ENCODE measurements at regions not wholly inside any gene's neighbourhood (a gene's known extent, or its start where the extent isn't known, plus 50 kb on each side); places are given as distances from the start of the nearest gene placed in this dataset.

DNA sequence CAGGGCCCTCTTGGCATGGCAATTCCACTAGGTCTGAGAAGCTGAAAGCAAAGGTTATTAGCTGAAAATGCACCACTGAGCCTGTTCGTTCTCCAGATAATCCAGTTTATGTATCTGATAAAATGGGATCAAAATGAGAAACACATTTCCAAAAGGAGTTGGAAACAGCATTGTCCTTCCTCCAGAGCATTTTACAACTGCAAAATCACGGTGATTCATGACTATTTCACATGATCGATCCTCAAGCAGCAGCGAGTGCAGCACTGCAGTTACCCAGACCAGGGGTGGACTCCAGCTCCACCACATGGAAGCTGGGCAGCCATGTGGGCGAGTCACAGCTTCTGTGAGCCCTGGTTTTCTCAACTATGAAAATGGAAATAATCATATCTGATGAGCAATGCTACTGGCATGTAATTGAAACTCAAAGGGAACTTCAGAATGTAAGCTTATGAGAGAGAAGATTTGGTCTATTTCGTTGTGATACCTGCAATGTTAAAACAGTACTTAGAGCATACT is 78.7 kb upstream of the MSX1 start:
- no peak for DNase-seq (ENCODE audit: low read depth, low spot score)
- H3K27me3 Mint-ChIP-seq (ENCODE audit: low read depth): peaks cover 41% of the 10 kb centered on the region
- H3K36me3 Mint-ChIP-seq (ENCODE audit: low read depth): no peaks in the 10 kb centered on the region
- H3K4me1 Mint-ChIP-seq: peaks cover 9% of the 10 kb centered on the region
- H3K9me3 Mint-ChIP-seq: no peaks in the 10 kb centered on the region
- no peak overlapping the region for H3K27ac Mint-ChIP-seq (ENCODE audit: unreplicated experiment)
- TF ChIP-seq, protein P1, sequence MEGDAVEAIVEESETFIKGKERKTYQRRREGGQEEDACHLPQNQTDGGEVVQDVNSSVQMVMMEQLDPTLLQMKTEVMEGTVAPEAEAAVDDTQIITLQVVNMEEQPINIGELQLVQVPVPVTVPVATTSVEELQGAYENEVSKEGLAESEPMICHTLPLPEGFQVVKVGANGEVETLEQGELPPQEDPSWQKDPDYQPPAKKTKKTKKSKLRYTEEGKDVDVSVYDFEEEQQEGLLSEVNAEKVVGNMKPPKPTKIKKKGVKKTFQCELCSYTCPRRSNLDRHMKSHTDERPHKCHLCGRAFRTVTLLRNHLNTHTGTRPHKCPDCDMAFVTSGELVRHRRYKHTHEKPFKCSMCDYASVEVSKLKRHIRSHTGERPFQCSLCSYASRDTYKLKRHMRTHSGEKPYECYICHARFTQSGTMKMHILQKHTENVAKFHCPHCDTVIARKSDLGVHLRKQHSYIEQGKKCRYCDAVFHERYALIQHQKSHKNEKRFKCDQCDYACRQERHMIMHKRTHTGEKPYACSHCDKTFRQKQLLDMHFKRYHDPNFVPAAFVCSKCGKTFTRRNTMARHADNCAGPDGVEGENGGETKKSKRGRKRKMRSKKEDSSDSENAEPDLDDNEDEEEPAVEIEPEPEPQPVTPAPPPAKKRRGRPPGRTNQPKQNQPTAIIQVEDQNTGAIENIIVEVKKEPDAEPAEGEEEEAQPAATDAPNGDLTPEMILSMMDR (conservative IDR thresholded peaks at IDR 0.05): no peak
- no peak overlapping the region for H3K4me3 Mint-ChIP-seq

DNA sequence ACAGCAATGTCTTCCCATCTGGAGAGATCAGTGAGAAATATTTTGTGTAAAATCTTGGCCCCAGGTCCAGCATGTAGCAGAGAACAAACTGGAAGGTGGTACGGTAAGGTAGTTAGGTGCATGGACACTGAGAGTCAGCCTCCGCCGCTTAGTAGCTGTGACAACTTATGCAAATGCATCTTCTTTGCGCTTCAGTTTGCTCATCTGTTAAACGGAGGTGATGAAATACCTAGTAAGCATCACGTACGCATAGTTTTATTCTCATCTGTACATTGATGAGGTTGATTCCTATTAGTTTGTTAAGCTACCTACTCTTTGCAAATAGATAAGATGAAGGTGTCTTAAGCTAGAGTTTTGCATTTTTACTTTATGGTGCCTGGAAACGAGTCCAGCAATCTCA is 80.0 kb upstream of the MSX1 start:
- no peak for DNase-seq (ENCODE audit: low read depth, low spot score)
- Mint-ChIP-seq H3K4me3 (no peak overlapping the region), H3K27ac (ENCODE audit: unreplicated experiment) (no peak overlapping the region), H3K9me3 (no peaks in the 10 kb centered on the region), H3K27me3 (ENCODE audit: low read depth) (peaks cover 38% of the 10 kb centered on the region), H3K36me3 (ENCODE audit: low read depth) (no peaks in the 10 kb centered on the region), H3K4me1 (peaks cover 9% of the 10 kb centered on the region)
- TF ChIP-seq, protein P1 (conservative IDR thresholded peaks at IDR 0.05): no peak

DNA sequence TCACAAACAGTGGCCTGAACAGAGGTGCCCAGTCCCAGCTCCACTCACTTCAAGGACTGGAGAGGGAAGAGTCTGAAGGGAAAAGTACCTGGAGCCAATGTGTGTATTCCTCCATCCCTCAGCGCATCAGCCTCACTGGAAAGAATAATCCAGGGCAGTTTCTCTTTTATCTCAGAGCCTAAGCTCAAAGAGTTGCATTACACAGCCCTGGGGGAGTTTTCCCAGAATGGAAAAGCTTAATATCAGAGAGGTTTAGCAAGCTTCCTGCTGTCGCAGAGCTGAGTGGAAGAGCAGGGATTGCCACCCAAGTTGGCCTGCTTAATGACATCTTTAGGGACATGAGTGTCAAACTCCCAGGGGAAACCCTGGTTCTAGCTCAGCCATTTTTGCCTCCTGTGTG is 80.4 kb upstream of the MSX1 start:
- H3K9me3 Mint-ChIP-seq: no peaks in the 10 kb centered on the region
- H3K4me1 Mint-ChIP-seq: peaks cover 9% of the 10 kb centered on the region

DNA sequence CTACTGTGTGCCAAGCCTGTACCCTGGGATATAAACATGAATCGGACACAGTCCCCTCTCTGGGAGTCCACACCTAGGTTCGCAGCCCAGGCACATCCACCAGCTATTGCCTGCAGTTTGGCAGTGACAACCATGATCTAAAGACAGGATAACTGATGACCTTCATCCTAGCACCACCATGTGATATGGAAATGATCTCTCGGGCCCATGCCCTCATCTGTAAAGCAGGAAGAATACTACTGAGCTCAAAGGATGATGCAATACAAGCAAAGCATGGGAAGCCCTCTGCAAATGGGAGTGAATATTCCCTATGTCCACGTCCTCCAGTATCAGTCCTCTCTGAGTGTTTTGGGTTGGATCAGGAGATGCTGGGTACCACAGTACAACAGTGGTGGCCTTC is 80.9 kb upstream of the MSX1 start:
- H3K27ac Mint-ChIP-seq (ENCODE audit: unreplicated experiment): no peak overlapping the region
- DNase-seq (ENCODE audit: low read depth, low spot score): no peak

More for the DNA sequence above, 80.4 kb upstream of the MSX1 start:
- Mint-ChIP-seq H3K27ac (ENCODE audit: unreplicated experiment) (no peak overlapping the region), H3K27me3 (ENCODE audit: low read depth) (peaks cover 38% of the 10 kb centered on the region), H3K4me3 (no peak overlapping the region), H3K36me3 (ENCODE audit: low read depth) (no peaks in the 10 kb centered on the region)
- TF ChIP-seq, protein P1 (conservative IDR thresholded peaks at IDR 0.05): no peak
- DNase-seq (ENCODE audit: low read depth, low spot score): no peak

DNA sequence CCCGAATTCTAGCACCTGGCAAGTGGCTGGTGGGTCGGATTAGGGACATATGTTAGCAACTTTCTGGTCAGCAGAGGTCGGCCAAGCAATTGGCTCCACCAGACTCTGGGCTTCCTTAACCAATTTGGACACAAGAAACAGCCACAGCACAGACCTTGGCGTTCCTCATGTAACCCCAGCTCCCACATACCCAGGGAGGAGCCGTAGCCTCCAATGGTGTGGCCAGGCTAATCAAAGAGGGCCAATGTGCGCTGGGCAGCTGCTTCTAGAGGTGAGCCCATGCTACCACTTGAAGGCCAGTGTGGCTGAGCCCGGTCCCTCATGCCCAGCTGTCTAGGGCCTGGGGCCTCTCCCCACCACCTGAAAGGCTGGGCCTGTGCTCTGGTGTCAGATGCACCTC is 82.5 kb upstream of the MSX1 start:
- H3K27ac Mint-ChIP-seq (ENCODE audit: unreplicated experiment): no peak overlapping the region
- TF ChIP-seq, protein P1 (conservative IDR thresholded peaks at IDR 0.05): no peak
- no peaks in the 10 kb centered on the region for H3K36me3 Mint-ChIP-seq (ENCODE audit: low read depth)
- no peaks in the 10 kb centered on the region for H3K9me3 Mint-ChIP-seq
- no peak overlapping the region for H3K4me3 Mint-ChIP-seq
- peaks cover 25% of the 10 kb centered on the region for H3K27me3 Mint-ChIP-seq (ENCODE audit: low read depth)
- no peak for DNase-seq (ENCODE audit: low read depth, low spot score)
- peaks cover 1% of the 10 kb centered on the region for H3K4me1 Mint-ChIP-seq

More for the DNA sequence above, 80.9 kb upstream of the MSX1 start:
- TF ChIP-seq, protein P1 (conservative IDR thresholded peaks at IDR 0.05): no peak
- H3K4me1 Mint-ChIP-seq: peaks cover 9% of the 10 kb centered on the region
- no peaks in the 10 kb centered on the region for H3K36me3 Mint-ChIP-seq (ENCODE audit: low read depth)
- peaks cover 38% of the 10 kb centered on the region for H3K27me3 Mint-ChIP-seq (ENCODE audit: low read depth)
- no peaks in the 10 kb centered on the region for H3K9me3 Mint-ChIP-seq
- no peak overlapping the region for H3K4me3 Mint-ChIP-seq

Data from neural crest cell (in vitro differentiated cells).